Endothelial cell of umbilical vein (primary cell): ENCODE measurements at regions not wholly inside any gene's neighbourhood (a gene's known extent, or its start where the extent isn't known, plus 50 kb on each side); places are given as distances from the start of the nearest gene placed in this dataset.

Experiments
- BruUV-seq: library from RNA; stranded (reverse); fragments of 400-500 nt; replicated peaks from 2 replicates; lab custom pipeline; 2021; lab: Mats Ljungman, UMichigan
- CTCF ChIA-PET: fragments of 300-600, 350-600 bp; sonication (Branson Sonifier 250); formaldehyde crosslinking; loops from one replicate; lab custom pipeline; 2021; ENCODE audit warnings: antibody characterized with exemption, inconsistent platforms; lab: Charles Lee
- POLR2A ChIA-PET: fragments of 300-600, 350-600 bp; sonication (Branson Sonifier 250); formaldehyde crosslinking; loops from one replicate; lab custom pipeline; 2021; ENCODE audit warnings: antibody characterized with exemption, inconsistent platforms; lab: Charles Lee
- DNase-seq: peaks from one replicate; pipeline ENCODE4 v3.0.0-alpha.2; 2011; ENCODE audit warnings: low read depth, low spot score
- FAIRE-seq: peaks from 2 replicates; lab custom pipeline; 2011; peaks lifted over from hg19 to GRCh38; lab: Jason Lieb, UNC
- H2AFZ ChIP-seq: 2 replicates; pipeline ENCODE4 v1.6.0; 2012; ENCODE audit warnings: low read depth, low read length, control low read depth, inconsistent platforms
- H3K27ac ChIP-seq: 2 replicates; pipeline ENCODE4 v1.5.1; 2011; ENCODE audit warnings: low read depth, mild to moderate bottlenecking, control low read depth, low read length, moderate library complexity; ENCODE audit not compliant: insufficient read depth
- H3K27me3 ChIP-seq, 2 experiments: 2 replicates each; pipeline versions ENCODE4 v1.6.0 to v1.6.1; 2011; ENCODE audit warnings: low read length in 2 of 2, mixed read lengths in 1 of 2; ENCODE audit not compliant: control insufficient read depth in 2 of 2, insufficient read depth in 2 of 2
- H3K36me3 ChIP-seq, 2 experiments: 2 replicates in 1 of 2; 3 replicates in 1 of 2; pipeline ENCODE4 v1.5.1; 2011; ENCODE audit warnings: low read length in 2 of 2, mild to moderate bottlenecking in 1 of 2, moderate library complexity in 1 of 2; ENCODE audit not compliant: control insufficient read depth in 2 of 2, insufficient read depth in 2 of 2; ENCODE audit errors: extremely low read depth in 1 of 2
- H3K4me1 ChIP-seq: 3 replicates; pipeline ENCODE4 v1.5.1; 2011; ENCODE audit warnings: mild to moderate bottlenecking, low read length; ENCODE audit not compliant: control insufficient read depth, insufficient read depth; ENCODE audit errors: extremely low read depth
- H3K4me2 ChIP-seq: 2 replicates; pipeline ENCODE4 v1.6.1; 2011; ENCODE audit warnings: low read length, control low read depth, mixed read lengths; ENCODE audit not compliant: insufficient read depth
- H3K4me3 ChIP-seq, 3 experiments: fragments of 200-600 bp in 1 of 3; sonication (generic), shearing (Covaris generic) in 1 of 3; replicated peaks in 1 of 3; 2 replicates each; pipeline ENCODE4 v1.5.1; 2011 to 2016; ENCODE audit warnings: control low read depth in 3 of 3, low read length in 3 of 3, mild to moderate bottlenecking in 2 of 3, inconsistent platforms in 1 of 3, low read depth in 1 of 3, moderate library complexity in 1 of 3; ENCODE audit not compliant: insufficient read depth in 1 of 3
- H3K79me2 ChIP-seq: 2 replicates; pipeline ENCODE4 v1.6.0; 2012; ENCODE audit warnings: low read length, inconsistent platforms; ENCODE audit not compliant: control insufficient read depth, insufficient read depth
- H3K9ac ChIP-seq: replicated peaks from 2 replicates; pipeline ENCODE3; 2011; ENCODE audit warnings: low read length, control low read depth; ENCODE audit not compliant: insufficient read depth; ENCODE audit errors: extremely low read depth
- H3K9me1 ChIP-seq: replicated peaks from 3 replicates; pipeline ENCODE4 v1.6.0; 2011; ENCODE audit warnings: mild to moderate bottlenecking, low read length; ENCODE audit not compliant: control insufficient read depth, insufficient read depth; ENCODE audit errors: extremely low read depth
- H3K9me3 ChIP-seq: replicated peaks from 2 replicates; pipeline ENCODE4 v1.5.1; 2012; ENCODE audit warnings: low read length, inconsistent platforms; ENCODE audit not compliant: control insufficient read depth, insufficient read depth
- H4K20me1 ChIP-seq: replicated peaks from 2 replicates; pipeline ENCODE3; 2011; ENCODE audit warnings: mild to moderate bottlenecking, low read length; ENCODE audit not compliant: control insufficient read depth, insufficient read depth; ENCODE audit errors: extremely low read depth
- EZH2 ChIP-seq: IDR thresholded peaks from 2 replicates; pipeline ENCODE4 v1.6.1; 2012; ENCODE audit warnings: borderline replicate concordance, low read depth, mild to moderate bottlenecking, moderate library complexity, low read length, inconsistent platforms; ENCODE audit not compliant: severe bottlenecking
- FOS ChIP-seq: IDR thresholded peaks from 2 replicates; pipeline ENCODE4 v1.6.1; 2011; ENCODE audit warnings: mild to moderate bottlenecking, low read length, moderate library complexity, borderline replicate concordance; ENCODE audit not compliant: insufficient read depth
- GATA2 ChIP-seq: IDR thresholded peaks from 2 replicates; pipeline ENCODE4 v1.7.0; 2011; ENCODE audit warnings: low read depth, mild to moderate bottlenecking, moderate library complexity, mixed read lengths, low read length; ENCODE audit not compliant: insufficient read length, insufficient read depth
- JUN ChIP-seq: IDR thresholded peaks from 2 replicates; pipeline ENCODE4 v1.6.1; 2011; ENCODE audit warnings: borderline replicate concordance, low read depth; ENCODE audit not compliant: insufficient read length, insufficient read depth
- MYC ChIP-seq: IDR thresholded peaks from one replicate; pipeline ENCODE4 v1.6.1; 2011; ENCODE audit warnings: mild to moderate bottlenecking, low read depth, low read length
- POLR2A ChIP-seq: IDR thresholded peaks from 2 replicates; pipeline ENCODE4 v1.6.1; 2012; ENCODE audit warnings: low read depth, mild to moderate bottlenecking, control low read depth, low read length
- POLR2AphosphoS5 ChIP-seq: IDR thresholded peaks from 2 replicates; pipeline ENCODE4 v1.6.1; 2012; ENCODE audit warnings: low read depth, mild to moderate bottlenecking, control low read depth, low read length, moderate library complexity; ENCODE audit not compliant: insufficient read depth
- dilution Hi-C: fragments of 300-500 bp; cut with MboI; formaldehyde crosslinking; loops from one replicate; pipeline ENCODE4 v1.15.0; 2019; ENCODE audit warnings: low sequenced_read_pairs; ENCODE audit not compliant: extremely low pct_ligation_motif_present
- intact Hi-C: fragments of 100-400 bp; cut with micrococcal nuclease; formaldehyde crosslinking; loops from one replicate; pipeline ENCODE4 v1.10.0; 2022
- TF ChIP-seq, protein P1 (sequence below), 2 donors: IDR thresholded peaks; 1 replicate in 1 of 2; 2 replicates in 1 of 2; pipeline ENCODE4 v1.5.1; 2011; ENCODE audit warnings: low read length in 2 of 2, mild to moderate bottlenecking in 2 of 2, moderate library complexity in 2 of 2, control low read depth in 1 of 2, inconsistent platforms in 1 of 2, low read depth in 1 of 2; ENCODE audit not compliant: insufficient read depth in 1 of 2; ENCODE audit errors: extremely low read depth in 1 of 2
- TF ChIP-seq, protein P2 (sequence below): IDR thresholded peaks from 2 replicates; pipeline ENCODE4 v1.6.1; 2011; ENCODE audit not compliant: insufficient read depth, insufficient read length

DNA sequence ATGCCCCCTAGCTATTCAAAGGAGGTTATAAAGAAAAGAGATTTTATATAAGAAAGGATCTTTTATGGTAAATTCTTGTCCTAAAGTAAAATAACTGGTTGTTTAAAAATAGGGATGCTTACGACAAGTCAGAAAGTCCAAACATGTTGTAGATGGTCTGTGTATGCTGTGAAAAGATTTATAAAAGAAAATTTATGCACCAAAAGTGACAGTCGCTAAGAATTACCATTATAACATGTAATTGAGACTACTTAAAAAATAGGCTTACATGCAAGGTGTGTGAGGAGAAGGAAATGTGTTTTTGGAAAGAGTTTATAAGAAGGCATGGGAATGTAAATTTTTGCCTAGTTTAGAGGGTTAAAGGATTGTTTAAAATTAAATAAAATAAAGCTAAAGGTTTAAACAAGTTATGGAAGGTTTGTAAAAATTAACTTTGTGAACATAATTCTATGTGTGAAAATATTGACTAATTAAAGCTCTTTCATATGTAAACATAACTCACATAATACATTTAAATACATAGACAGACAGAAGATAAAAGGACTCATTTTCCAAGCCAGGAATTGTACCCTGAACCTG is 118.5 kb downstream of the LYZL1 start:
- Histone ChIP-seq H3K36me3 (no peaks in the 10 kb centered on the region), H3K9me3 (no peaks in the 10 kb centered on the region), H3K27ac (no peak overlapping the region), H3K4me3 (no peak overlapping the region), H3K79me2 (peaks cover 30% of the 10 kb centered on the region), H3K4me1 (peaks cover 7% of the 10 kb centered on the region), H3K4me2 (no peak overlapping the region), H3K27me3 (peaks cover 0 to 2% of the 10 kb centered on the region in 2 experiments), H4K20me1 (no peaks in the 10 kb centered on the region), H3K9me1 (no peaks in the 10 kb centered on the region), H2AFZ (no peak overlapping the region), H3K9ac (no peak overlapping the region)
- no peak for DNase-seq
- POLR2A ChIA-PET = no interaction called here
- no peak for FAIRE-seq
- BruUV-seq = no TSS peak
- TF ChIP-seq EZH2 (no peak), FOS (no peak), MYC (no peak), JUN (no peak), GATA2 (no peak), POLR2A (no peak), POLR2AphosphoS5 (no peak)
- TF ChIP-seq, protein P1, sequence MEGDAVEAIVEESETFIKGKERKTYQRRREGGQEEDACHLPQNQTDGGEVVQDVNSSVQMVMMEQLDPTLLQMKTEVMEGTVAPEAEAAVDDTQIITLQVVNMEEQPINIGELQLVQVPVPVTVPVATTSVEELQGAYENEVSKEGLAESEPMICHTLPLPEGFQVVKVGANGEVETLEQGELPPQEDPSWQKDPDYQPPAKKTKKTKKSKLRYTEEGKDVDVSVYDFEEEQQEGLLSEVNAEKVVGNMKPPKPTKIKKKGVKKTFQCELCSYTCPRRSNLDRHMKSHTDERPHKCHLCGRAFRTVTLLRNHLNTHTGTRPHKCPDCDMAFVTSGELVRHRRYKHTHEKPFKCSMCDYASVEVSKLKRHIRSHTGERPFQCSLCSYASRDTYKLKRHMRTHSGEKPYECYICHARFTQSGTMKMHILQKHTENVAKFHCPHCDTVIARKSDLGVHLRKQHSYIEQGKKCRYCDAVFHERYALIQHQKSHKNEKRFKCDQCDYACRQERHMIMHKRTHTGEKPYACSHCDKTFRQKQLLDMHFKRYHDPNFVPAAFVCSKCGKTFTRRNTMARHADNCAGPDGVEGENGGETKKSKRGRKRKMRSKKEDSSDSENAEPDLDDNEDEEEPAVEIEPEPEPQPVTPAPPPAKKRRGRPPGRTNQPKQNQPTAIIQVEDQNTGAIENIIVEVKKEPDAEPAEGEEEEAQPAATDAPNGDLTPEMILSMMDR (IDR thresholded peaks at IDR 0.05; ENCODE audit: extremely low read depth in 1 of 2, insufficient read depth in 1 of 2, low read depth in 1 of 2, low read length in 2 of 2) = no peak
- TF ChIP-seq, protein P2, sequence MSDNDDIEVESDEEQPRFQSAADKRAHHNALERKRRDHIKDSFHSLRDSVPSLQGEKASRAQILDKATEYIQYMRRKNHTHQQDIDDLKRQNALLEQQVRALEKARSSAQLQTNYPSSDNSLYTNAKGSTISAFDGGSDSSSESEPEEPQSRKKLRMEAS = no peak
- intact Hi-C loops (no loop called here), dilution Hi-C loops (no loop called here)
- CTCF ChIA-PET = interaction anchor here (1.1 to 2.1 kb wide), 2 partner anchors 21 kb away, joined by 3 to 7 read pairs; no protein-coding TSS in a partner anchor
